MM.1S (cell line): ENCODE measurements at regions not wholly inside any gene's neighbourhood (a gene's known extent, or its start where the extent isn't known, plus 50 kb on each side); places are given as distances from the start of the nearest gene placed in this dataset.

ENCODE experiments used
- DNase-seq: peaks from one replicate; pipeline ENCODE4 v3.0.0-alpha.2; 2015
- H2AFZ ChIP-seq: fragments of 300-600 bp; sonication (generic); 2 replicates; pipeline ENCODE4 v1.6.0; 2016; ENCODE audit warnings: antibody characterized with exemption, low read length
- H3F3A ChIP-seq: fragments of 300-600 bp; sonication (generic); 2 replicates; pipeline ENCODE4 v1.6.1; 2016; ENCODE audit warnings: mild to moderate bottlenecking, antibody characterized with exemption, low read length, moderate library complexity, mixed read lengths; ENCODE audit not compliant: insufficient read depth
- H3K27ac ChIP-seq: fragments of 300-600 bp; sonication (generic); 2 replicates; pipeline ENCODE4 v1.5.1; 2016; ENCODE audit warnings: mild to moderate bottlenecking, low read length
- H3K27me3 ChIP-seq: fragments of 300-600 bp; sonication (generic); replicated peaks from 2 replicates; pipeline ENCODE4 v1.6.0; 2016; ENCODE audit warnings: low read length; ENCODE audit not compliant: insufficient read depth
- H3K36me3 ChIP-seq: fragments of 300-600 bp; sonication (generic); replicated peaks from 2 replicates; pipeline ENCODE4 v1.6.1; 2016; ENCODE audit warnings: mild to moderate bottlenecking, low read length, mixed read lengths; ENCODE audit not compliant: insufficient read depth
- H3K4me1 ChIP-seq: fragments of 300-600 bp; sonication (generic); 2 replicates; pipeline ENCODE4 v1.6.1; 2016; ENCODE audit warnings: low read length, mixed read lengths
- H3K4me2 ChIP-seq: fragments of 300-600 bp; sonication (generic); 2 replicates; pipeline ENCODE4 v1.6.0; 2016; ENCODE audit warnings: low read depth, low read length
- H3K4me3 ChIP-seq: fragments of 300-600 bp; sonication (generic); 2 replicates; pipeline ENCODE4 v1.5.1; 2016; ENCODE audit warnings: low read length, mixed read lengths
- H3K79me2 ChIP-seq: fragments of 300-600 bp; sonication (generic); 2 replicates; pipeline ENCODE4 v1.6.1; 2016; ENCODE audit warnings: mixed run types, low read length, mixed read lengths
- H3K9ac ChIP-seq: fragments of 300-600 bp; sonication (generic); 2 replicates; pipeline ENCODE4 v1.6.1; 2016; ENCODE audit warnings: low read length, mixed read lengths
- H3K9me2 ChIP-seq: fragments of 300-600 bp; sonication (generic); replicated peaks from 2 replicates; pipeline ENCODE4 v1.6.1; 2016; ENCODE audit warnings: mild to moderate bottlenecking, low read length, mixed read lengths; ENCODE audit not compliant: insufficient read depth
- H3K9me3 ChIP-seq: fragments of 300-600 bp; sonication (generic); replicated peaks from 2 replicates; pipeline ENCODE4 v1.6.1; 2016; ENCODE audit warnings: mild to moderate bottlenecking, low read length, mixed read lengths; ENCODE audit not compliant: insufficient read depth
- H4K20me1 ChIP-seq: fragments of 300-600 bp; sonication (generic); 2 replicates; pipeline ENCODE4 v1.6.1; 2016; ENCODE audit warnings: mild to moderate bottlenecking, low read length, moderate library complexity, mixed read lengths; ENCODE audit not compliant: insufficient read depth
- CTCF ChIP-seq: fragments of 300-600 bp; sonication (generic); IDR thresholded peaks from 2 replicates; pipeline ENCODE4 v1.5.1; 2016; ENCODE audit warnings: antibody characterized with exemption, low read length, mixed read lengths
- EZH2 ChIP-seq: fragments of 300-600 bp; sonication (generic); optimal IDR thresholded peaks from 2 replicates; pipeline ENCODE3; 2017; ENCODE audit warnings: low read depth, mild to moderate bottlenecking, antibody characterized with exemption, low read length, mixed read lengths
- EZH2phosphoT487 ChIP-seq: fragments of 300-600 bp; sonication (generic); IDR thresholded peaks from 2 replicates; pipeline ENCODE4 v1.6.1; 2018; ENCODE audit warnings: antibody characterized with exemption, low read length

- TF ChIP-seq EZH2phosphoT487 (no peak), EZH2 (no peak), CTCF (no peak)
- Histone ChIP-seq H3K4me3 (no peak overlapping the region), H4K20me1 (no peaks in the 10 kb centered on the region), H3K9ac (no peak overlapping the region), H3K79me2 (no peaks in the 10 kb centered on the region), H3K4me2 (no peak overlapping the region), H3K36me3 (no peaks in the 10 kb centered on the region), H3K27ac (no peak overlapping the region), H2AFZ (no peak overlapping the region), H3K4me1 (peaks cover 22% of the 10 kb centered on the region), H3F3A (no peaks in the 10 kb centered on the region), H3K27me3 (no peaks in the 10 kb centered on the region), H3K9me3 (no peaks in the 10 kb centered on the region), H3K9me2 (no peaks in the 10 kb centered on the region)
- DNase-seq: no peak
These were observed 269.3 kb upstream of the ANO3 start for GRCh38 chr11:26062660-26063059.

- Histone ChIP-seq H3K27me3 (no peaks in the 10 kb centered on the region), H3K36me3 (no peaks in the 10 kb centered on the region), H3K9ac (no peak overlapping the region), H3K4me2 (peak overlapping the region; percentile 9; the same call in 1 of the 2 replicates), H4K20me1 (no peaks in the 10 kb centered on the region), H3K9me3 (no peaks in the 10 kb centered on the region), H3K9me2 (no peaks in the 10 kb centered on the region), H3K79me2 (no peaks in the 10 kb centered on the region), H3K4me1 (peaks cover 22% of the 10 kb centered on the region), H3K27ac (no peak overlapping the region), H3K4me3 (no peak overlapping the region), H2AFZ (no peak overlapping the region), H3F3A (no peaks in the 10 kb centered on the region)
- TF ChIP-seq EZH2 (no peak), CTCF (no peak), EZH2phosphoT487 (no peak)
- DNase-seq: no peak
These were observed 268.0 kb upstream of the ANO3 start for GRCh38 chr11:26063915-26064314.

DNA sequence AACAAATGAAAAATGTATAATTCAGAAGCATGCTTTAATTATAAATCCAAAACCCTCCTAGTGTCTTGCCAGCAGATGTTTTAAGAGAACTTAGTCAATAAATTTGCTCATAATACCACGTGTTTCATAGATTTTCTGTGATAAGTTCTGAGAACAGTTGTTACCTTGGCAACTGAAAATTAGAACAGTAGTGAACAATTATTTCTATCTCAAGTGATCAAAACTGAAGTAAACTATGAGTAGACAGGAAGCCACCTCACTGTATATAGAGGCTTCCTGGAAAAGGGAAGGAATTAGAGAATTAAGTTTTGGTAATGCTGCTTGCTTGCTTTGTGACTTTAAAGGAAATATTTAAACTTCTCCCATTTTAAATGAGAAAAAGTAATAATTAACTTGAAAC is 266.0 kb upstream of the ANO3 start:
- Histone ChIP-seq H4K20me1 (no peaks in the 10 kb centered on the region), H3K27me3 (no peaks in the 10 kb centered on the region), H3K4me3 (no peak overlapping the region), H3K4me1 (peaks cover 22% of the 10 kb centered on the region), H3K9ac (no peak overlapping the region), H2AFZ (no peak overlapping the region), H3K27ac (no peak overlapping the region), H3K9me3 (no peaks in the 10 kb centered on the region), H3K9me2 (no peaks in the 10 kb centered on the region), H3K4me2 (no peak overlapping the region), H3F3A (no peaks in the 10 kb centered on the region), H3K36me3 (no peaks in the 10 kb centered on the region), H3K79me2 (no peaks in the 10 kb centered on the region)
- no peak for DNase-seq
- no peak for TF ChIP-seq EZH2
- no peak for TF ChIP-seq CTCF
- no peak for TF ChIP-seq EZH2phosphoT487
